ENCODE measurements at regions not wholly inside any gene's neighbourhood (a gene's known extent, or its start where the extent isn't known, plus 50 kb on each side); places are given as distances from the start of the nearest gene placed in this dataset.

GRCh38 chr6:25017486-25017885, 81.7 kb upstream of the RIPOR2 start:
- Histone ChIP-seq H3K9me3 (replicated peaks) (no peaks in the 10 kb centered on the region), H3K27me3 (ENCODE audit: low read depth) (peaks cover 16% of the 10 kb centered on the region), H3K4me1 (no peaks in the 10 kb centered on the region), H3K36me3 (no peaks in the 10 kb centered on the region), H3K27ac (replicated peaks) (no peak overlapping the region), H3K4me3 (no peak overlapping the region)
- TF ChIP-seq CTCF (IDR thresholded peaks at IDR 0.05; ENCODE audit: borderline replicate concordance): no peak
- DNase-seq: no peak
- intact Hi-C loops (cut with micrococcal nuclease): no loop called here

GRCh38 chr6:25017932-25018567, 82.3 kb upstream of the RIPOR2 start:
- H3K4me3 ChIP-seq: no peak overlapping the region
- peak; percentile 53 for DNase-seq
- no peaks in the 10 kb centered on the region for H3K4me1 ChIP-seq
- H3K27me3 ChIP-seq (ENCODE audit: low read depth): peaks cover 16% of the 10 kb centered on the region
- intact Hi-C loops (cut with micrococcal nuclease): no loop called here
- no peak overlapping the region for H3K27ac ChIP-seq (replicated peaks)
- H3K9me3 ChIP-seq (replicated peaks): no peaks in the 10 kb centered on the region
- peak; percentile 60 for TF ChIP-seq CTCF (IDR thresholded peaks at IDR 0.05; ENCODE audit: borderline replicate concordance)
- H3K36me3 ChIP-seq: no peaks in the 10 kb centered on the region

GRCh38 chr6:25018568-25018954, 82.8 kb upstream of the RIPOR2 start:
- H3K4me1 ChIP-seq: no peaks in the 10 kb centered on the region
- no peak for DNase-seq
- H3K27ac ChIP-seq (replicated peaks): no peak overlapping the region
- no peak overlapping the region for H3K4me3 ChIP-seq
- peaks cover 16% of the 10 kb centered on the region for H3K27me3 ChIP-seq (ENCODE audit: low read depth)
- no peaks in the 10 kb centered on the region for H3K9me3 ChIP-seq (replicated peaks)
- intact Hi-C loops (cut with micrococcal nuclease): no loop called here
- no peaks in the 10 kb centered on the region for H3K36me3 ChIP-seq
- TF ChIP-seq CTCF (IDR thresholded peaks at IDR 0.05; ENCODE audit: borderline replicate concordance): no peak

GRCh38 chr6:25022140-25022553, 86.4 kb upstream of the RIPOR2 start:
- TF ChIP-seq CTCF (IDR thresholded peaks at IDR 0.05; ENCODE audit: borderline replicate concordance): no peak
- no peak overlapping the region for H3K27ac ChIP-seq (replicated peaks)
- no peaks in the 10 kb centered on the region for H3K36me3 ChIP-seq
- no peaks in the 10 kb centered on the region for H3K4me1 ChIP-seq
- no peak overlapping the region for H3K4me3 ChIP-seq
- peaks cover 26% of the 10 kb centered on the region for H3K27me3 ChIP-seq (ENCODE audit: low read depth)
- intact Hi-C loops (cut with micrococcal nuclease): no loop called here
- DNase-seq: no peak
- H3K9me3 ChIP-seq (replicated peaks): no peaks in the 10 kb centered on the region

GRCh38 chr6:25023781-25024180, 88.0 kb upstream of the RIPOR2 start:
- Histone ChIP-seq H3K4me1 (no peaks in the 10 kb centered on the region), H3K27ac (replicated peaks) (no peak overlapping the region), H3K27me3 (ENCODE audit: low read depth) (peaks cover 19% of the 10 kb centered on the region), H3K4me3 (no peak overlapping the region), H3K36me3 (no peaks in the 10 kb centered on the region), H3K9me3 (replicated peaks) (no peaks in the 10 kb centered on the region)
- intact Hi-C loops (cut with micrococcal nuclease): no loop called here
- no peak for DNase-seq
- TF ChIP-seq CTCF (IDR thresholded peaks at IDR 0.05; ENCODE audit: borderline replicate concordance): no peak

All from left ventricle myocardium inferior (tissue), 1 donor.